ENCODE measurements at regions not wholly inside any gene's neighbourhood (a gene's known extent, or its start where the extent isn't known, plus 50 kb on each side); places are given as distances from the start of the nearest gene placed in this dataset.
"Not testable (repeated sequence)": the region's sequence is repeated elsewhere in the genome, so short reads cannot be mapped to it uniquely, and the experiment has no call there.

DNA sequence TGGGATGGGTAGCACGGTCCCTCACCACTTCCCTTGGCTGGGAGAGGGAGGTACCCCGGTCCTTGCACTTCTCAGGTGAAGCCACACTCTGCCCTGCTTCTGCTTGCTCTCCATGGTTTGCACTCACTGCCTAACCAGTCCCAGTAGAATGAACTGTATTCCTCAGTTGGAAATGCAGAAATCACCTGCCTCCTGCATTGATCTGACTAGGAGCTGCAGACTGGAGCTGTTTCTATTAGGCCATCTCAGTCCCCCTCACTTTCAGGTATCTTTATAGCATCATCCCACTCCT, 264.9 kb downstream of the ZWINT start:
- no peak for DNase-seq

DNA sequence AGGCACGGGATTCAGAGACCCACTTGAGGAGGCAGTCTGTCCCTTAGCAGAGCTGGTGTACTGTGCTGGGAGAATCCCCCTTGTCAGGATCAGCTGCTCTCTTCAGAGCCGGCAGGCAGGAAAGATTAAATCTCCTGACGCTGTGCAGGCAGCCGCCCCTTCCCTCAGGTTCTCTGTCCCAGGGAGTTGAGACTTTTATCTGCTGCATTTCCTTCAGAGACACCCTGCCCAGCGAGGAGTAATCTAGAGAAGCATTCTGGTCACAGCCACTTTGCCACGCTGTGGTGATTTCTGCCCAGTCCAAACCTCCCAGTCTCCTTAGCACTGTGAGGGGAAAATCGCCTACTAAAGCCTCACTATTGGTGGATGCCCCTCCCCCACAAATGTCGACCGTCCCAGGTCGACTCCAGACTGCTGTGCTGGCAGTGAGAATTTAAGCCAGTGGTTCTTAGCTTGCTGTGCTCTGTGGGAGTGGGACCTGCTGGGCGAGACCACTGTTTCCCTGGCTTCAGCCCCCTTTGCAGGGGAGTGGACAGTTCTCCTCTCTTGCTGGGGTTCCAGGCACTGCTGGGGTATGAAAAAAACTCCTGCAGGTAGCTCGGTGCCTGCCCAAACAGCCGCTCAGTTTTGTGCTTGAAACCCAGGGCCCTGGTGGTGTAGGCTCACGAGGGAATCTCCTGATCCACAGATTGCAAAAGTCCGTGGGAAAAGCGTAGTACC, 265.4 kb downstream of the ZWINT start:
- no peak for DNase-seq

DNA sequence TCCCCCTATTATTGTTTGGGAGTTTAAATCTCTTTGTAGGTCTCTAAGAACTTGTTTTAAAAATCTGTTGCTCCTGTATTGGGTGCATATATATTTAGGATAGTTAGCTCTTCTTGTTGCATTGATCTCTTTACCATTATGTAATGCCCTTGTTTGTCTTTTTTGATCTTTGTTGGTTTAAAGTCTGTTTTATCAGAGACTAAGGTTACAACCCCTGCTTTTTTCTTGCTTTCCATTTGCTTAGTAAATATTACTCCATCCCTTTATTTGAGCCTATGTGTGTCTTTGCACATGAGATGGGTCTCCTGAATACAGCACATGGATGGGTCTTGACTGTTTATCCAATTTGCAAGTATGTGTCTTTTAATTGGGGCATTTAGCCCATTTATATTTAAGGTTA, 267.4 kb downstream of the ZWINT start:
- not testable (repeated sequence) for DNase-seq

DNA sequence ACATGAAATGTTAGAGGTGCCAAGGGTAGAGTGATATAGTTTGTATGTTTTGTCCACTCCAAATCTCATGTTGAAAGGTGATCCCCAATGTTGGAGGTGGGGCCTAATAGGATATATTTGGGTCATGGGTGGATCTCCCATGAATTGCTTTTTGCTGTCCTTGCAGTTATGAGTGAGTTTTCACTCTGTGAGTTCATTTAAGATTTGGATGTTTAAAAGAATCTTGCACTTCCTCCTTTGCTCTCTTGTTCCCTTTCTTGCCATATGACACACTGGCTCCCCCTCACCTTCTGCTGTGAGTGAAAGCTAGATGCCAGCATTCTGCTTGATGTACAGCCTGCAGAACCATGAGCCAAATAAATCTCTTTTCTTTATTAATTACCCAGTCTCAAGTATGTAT, 269.2 kb downstream of the ZWINT start:
- DNase-seq: no peak

DNA sequence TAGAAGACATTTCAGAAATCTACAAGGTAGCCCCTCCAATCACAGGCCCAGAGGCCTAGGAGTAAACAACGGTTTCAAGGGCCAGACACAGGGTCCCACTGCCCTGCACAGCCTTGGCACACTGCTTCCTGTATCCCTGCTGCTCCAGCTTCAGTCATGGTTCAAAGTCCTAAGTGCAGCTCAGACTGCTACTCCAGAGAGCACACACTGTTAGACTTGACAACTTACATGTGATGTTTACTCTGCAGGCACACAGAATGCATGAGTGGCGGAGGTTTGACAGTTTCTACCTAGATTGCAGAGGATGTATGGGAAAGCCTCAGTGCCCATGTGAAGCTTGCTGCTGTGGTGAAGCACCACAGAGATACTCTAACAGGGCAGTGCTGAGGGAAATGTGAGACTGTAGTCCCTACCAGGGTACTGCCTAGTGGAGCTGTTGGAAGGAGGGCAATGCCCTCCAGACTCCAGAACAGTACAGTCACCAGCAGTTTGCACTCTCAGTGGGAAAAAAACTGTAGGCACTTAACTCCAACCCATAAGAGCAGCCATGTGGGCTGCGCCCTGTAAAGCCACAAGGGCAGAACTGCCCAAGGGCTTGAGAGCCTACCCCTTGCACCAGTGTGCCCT, 270.0 kb downstream of the ZWINT start:
- DNase-seq: no peak

DNA sequence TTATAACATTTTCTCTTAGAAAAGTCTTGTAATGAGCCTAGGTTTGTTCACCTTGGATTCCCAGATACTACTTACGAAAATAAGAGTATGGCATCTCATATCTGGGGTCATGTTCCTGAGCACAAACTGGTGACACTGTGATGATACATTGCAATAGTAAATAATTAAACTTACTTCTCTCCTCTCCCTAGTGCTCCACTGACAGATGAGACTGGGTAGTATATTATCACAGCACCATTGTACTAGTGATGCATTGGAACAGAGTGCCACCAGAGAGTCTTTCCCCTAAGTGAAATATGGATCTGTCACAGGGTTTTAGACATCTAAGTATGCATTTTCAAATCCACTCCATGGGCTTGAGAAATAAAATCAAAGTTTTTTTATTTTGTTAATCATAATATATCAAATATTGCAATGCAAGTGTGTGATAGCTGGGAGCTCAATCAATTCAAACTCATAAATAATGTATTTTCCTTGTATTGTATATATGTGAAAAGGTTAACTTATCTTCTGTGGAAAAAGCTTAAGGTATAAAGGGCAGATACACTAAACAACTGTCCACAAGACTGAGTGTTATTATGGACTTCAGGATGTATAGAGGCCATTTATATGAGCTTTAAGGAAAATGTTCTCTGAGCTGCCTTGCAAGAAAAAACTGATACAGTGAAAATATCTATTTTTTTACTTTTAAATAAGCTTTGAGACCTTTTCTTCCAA, 275.5 kb downstream of the ZWINT start:
- DNase-seq: no peak

DNA sequence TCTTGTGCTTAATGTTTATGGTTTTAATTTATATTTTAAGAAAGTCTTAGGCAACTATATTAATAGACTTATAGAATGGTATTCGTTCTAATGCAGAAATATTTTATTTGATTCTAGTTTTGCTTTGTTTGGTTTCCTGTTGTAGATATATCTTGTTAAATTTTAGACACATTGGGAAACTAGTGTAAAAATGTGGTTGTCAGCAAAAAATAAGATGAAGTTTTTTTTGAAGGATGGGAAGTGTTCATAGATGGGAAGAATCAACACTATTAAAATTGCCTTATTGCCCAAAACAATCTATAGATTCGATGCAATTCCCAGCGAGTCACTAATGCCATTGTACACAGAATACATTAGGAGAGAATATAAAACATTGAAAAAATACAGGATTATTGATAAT, 278.9 kb downstream of the ZWINT start:
- DNase-seq: no peak

DNA sequence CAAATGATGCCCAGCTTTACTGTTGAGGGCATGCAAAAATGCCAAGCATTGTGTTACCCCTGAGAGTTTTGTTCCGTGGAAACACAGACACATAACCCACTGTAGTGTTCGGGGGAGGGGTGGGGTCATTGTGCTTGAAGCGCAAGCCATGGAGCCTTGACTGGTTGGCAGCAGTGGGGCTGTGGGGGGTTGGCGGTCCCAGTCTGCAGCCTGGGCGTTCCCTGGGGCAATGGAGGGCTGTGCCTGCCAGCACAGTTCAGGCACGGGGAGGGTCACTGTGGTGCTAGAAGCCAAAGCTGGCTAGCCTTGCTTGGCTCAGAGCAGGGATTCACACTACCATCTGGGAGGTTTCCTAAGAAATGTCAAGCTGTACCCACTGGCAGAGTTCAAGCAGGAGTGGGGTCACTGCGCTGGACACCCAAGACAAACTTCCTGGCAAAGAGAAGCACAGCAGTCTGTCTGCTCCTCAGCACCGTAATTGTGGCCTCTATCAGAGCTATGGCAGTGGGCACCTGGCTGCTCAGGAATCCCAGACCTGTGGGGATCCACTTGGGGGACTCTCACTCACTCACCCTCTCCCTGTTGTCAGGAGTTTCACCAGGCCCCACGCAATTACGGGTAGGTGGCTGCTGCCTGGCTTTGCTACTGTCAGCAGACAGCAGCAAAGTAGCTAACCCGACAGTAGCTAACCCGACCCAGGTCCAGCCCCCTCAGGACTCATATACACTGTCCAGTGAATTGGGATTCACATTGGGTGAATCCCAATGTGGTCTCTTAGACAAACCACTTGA, 292.4 kb downstream of the ZWINT start:
- no peak for DNase-seq

DNA sequence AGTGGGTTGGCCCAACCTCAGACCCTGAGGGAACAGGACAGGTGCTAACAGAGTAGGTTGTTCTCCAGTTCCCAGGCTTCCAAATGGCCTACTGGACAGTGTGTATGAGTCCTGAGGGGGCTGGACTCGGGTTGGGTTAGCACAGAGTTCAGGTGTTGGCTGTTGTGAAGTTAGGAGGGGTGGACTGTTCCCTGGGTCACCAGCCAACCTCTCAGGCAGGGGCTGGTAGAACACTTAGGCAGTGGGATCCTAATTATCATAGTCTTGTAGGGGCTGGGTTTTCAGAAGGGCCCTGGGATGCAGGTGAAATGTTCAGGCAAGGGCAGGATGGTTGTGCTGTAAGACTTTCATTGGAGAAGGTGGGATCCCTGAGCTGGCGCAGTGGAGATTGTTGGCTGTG, 293.0 kb downstream of the ZWINT start:
- DNase-seq: no peak

DNA sequence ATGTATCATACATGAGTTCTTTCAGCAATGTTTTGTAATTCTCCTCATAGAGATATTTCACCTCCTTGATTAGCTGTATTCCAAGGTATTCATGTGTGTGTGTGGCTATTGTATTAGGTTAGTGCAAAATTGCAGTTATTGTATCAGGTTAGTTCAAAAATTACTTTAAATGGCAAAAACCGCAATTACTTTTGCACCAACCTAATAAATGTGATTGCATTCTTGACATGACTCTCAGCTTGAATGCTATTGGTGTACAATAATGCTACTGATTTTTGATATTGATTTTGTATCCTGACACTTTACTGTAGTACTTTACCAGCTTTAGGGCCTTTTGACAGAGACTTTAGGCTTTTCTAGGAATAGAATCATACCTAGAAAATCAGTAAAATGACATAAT, 297.4 kb downstream of the ZWINT start:
- DNase-seq: no peak

DNA sequence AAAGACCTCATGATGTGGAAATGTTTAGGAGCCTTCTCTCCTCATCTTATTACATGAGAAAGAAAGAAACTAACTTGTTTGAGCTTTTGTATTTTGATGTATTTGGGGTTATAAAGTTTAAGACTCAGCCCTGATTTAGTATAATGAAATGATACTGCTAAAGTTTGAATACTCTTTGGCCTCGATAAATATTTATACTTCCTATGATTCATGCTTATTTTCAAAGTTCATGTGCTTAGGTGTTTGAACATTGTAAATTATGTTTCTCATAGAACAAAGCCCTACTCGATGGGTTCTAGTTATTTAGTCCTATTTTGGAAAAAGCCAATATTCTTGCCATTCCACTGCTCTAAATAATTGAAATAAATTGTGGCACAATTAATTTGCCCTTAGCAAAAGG, 303.2 kb downstream of the ZWINT start:
- no peak for DNase-seq

DNA sequence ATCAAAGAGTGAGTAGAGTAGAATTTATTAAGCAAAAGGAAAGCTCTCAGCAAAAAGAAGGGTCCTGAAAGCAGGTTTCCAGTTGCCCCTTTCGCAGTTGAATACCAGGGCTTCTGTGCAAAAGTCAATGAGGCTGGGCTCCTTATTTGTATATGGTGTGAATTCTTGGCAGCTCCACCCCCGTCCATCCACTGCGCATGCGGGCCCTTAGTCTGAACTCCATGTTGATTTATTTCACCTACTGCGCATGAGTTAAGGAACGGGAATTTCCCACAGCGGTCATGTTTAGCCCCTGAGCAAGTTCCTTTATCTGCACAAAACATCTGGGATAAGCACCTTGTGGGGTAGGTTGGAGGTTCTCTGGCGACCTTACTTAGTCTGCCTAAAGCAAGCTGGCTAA, 325.6 kb downstream of the ZWINT start:
- no peak for DNase-seq

DNA sequence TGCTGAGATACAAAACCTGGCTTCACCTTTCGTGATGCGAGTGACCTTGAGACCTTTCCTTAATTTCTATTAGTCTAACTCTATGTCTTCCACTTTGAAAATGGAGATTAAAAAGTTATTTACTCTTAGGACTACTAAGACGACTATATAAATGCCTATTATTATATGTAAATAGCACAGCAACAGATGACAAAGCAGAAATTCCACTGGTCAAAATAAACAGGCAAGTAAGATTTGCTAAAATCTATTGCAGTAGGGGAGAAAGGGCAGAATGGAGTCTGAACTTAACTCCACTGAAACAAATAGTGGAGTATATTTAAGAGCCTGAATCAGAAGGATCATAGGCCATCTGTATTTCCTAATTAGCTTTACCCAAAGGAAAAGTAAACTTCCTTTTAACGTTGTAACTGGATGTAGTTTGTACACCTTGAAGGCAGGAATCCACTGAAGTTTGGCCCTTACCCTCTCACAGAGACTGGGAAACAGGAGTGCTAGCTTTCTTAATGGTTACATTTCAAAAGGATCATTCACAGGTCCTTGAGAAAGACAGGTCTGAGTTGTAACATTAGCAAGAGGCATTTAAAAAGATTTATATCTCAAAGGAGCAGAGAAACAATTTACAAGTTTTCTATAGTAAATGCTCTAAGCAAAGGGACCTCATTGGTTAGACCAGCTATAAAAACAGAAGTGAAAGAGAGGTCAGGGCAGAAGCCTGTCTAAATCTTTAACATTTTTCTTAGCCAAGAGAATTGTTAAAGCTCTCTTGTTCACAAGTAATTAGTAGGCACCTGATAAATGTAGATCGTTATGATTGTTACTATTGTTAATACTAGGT, 332.5 kb downstream of the ZWINT start:
- DNase-seq: no peak

DNA sequence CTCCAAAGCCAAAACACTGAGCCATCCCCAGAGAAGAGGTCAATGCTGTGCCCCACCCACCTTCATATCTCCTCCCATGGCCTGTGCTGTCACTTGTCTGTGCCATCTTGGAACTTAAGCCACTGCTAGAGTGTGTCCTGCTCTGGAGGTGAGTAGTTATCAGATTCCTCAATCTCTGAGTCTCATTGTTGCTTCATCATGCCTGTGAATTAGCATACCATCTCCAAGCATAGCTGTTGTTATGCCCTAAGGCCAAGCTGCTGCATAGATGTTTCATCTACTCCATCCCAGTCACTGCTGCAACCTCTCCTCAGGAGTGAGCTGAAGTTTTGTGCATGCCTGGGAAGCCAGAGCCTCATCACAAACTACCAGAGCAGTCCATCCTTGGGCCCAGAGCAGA, 349.0 kb downstream of the ZWINT start:
- DNase-seq: no peak

DNA sequence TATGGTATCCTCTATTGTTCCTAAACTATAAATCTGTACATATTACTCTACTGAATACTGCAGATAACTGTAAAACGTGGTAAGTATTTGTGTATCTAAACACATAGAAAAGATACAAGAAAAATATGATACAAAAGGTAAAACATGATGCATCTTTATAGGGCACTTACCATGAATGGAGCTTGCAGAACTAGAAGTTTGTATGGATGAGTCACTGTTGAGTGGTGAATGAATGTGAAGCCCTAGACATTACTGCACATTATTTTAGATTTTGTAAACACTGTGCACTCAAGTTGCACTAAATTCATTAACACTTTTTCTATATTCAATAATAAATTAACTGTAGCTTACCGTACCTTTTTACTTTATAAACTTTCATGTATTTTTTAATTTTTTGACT, 357.5 kb downstream of the ZWINT start:
- no peak for DNase-seq

DNA sequence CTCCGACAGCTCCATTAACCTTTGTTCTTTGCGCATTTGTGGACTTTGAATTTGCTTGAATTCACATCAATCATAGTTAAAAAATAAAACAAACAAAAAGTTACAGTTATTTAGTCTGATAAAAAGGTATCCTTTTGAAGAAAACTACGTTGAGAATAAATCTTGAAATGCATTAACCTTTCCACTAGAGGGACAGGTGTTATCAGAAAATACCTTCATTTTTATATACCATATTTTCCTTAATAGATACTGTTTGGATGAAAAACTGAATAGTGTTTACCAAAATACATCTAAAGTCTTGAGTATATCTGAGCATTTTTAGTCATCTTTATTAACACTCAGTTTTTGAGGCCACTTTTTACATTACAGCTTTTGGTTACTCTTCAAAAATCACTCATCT, 371.9 kb downstream of the ZWINT start:
- DNase-seq: no peak

DNA sequence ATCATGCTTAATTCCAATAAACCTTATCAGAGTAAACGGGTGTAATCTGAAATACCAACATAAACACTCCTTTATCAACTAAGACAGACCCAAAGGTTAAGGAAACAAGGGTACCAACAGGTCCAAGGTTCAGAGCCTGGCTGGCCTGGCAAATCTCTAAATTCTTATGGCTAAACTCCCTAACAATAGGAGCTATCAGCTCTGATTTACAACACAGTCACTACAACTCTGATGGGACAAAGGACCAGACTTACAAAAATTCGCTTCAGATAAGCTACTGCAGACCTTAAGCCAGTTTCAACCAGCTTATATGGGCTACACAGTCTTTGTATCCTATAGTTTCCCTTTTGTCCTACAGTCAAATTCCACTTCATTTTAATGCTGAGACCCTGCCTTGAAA, 381.9 kb downstream of the ZWINT start:
- no peak for DNase-seq

DNA sequence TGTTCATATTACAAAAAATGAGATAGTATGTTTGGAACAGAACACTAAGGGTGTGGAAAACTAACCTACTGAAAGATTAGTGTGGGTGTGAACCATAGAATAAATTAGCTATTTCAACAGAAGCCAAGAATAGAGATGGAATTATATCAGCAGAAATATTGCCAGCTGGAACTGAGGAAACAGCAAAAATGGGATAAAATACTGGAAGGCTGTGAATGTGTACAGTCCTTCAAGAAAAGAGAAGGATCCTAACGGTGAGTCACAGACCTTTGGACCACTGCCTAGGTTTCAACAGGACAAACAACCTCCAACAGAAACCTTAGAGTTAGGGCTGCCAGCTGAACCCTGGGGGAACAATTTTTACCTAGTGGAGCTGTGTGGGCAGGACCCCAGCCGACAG, 395.0 kb downstream of the ZWINT start:
- DNase-seq: no peak

DNA sequence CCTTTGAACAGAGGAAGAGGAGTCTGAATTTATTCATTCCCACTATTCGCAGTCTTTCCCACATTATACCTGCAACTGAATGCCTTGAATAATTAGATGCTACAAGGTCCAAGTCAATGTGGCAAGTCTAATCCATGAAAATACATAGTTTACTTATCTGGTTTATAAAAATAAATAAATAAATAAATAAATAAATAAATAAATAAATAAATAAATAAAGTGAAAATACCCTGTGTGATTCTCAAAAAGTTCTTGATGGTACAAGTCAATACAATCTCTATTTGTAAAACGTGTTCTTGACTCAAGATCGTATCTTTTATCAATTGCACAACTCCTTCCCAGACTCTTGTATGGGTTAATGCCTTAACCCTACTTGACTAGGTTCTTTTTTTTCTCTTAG, 417.7 kb downstream of the ZWINT start:
- DNase-seq: no peak

DNA sequence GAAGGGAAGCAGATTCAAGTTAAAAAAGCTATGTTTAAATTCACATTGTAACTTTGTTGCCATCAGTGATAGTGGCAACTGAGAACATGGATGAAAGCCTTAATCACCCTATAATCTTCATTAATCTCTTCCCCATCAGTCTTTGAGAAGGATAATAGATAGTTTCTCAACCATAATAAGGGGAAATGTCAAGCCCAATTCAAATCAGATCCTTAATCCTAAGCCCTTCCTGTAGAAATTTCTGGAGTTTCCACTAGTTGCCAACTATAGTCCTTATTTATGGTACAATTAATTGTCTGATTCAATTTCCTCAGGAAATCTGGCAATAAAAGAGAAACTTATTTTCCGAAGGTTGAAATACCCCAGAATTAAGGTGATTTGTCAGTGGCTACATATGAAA, 431.8 kb downstream of the ZWINT start:
- DNase-seq: no peak

DNA sequence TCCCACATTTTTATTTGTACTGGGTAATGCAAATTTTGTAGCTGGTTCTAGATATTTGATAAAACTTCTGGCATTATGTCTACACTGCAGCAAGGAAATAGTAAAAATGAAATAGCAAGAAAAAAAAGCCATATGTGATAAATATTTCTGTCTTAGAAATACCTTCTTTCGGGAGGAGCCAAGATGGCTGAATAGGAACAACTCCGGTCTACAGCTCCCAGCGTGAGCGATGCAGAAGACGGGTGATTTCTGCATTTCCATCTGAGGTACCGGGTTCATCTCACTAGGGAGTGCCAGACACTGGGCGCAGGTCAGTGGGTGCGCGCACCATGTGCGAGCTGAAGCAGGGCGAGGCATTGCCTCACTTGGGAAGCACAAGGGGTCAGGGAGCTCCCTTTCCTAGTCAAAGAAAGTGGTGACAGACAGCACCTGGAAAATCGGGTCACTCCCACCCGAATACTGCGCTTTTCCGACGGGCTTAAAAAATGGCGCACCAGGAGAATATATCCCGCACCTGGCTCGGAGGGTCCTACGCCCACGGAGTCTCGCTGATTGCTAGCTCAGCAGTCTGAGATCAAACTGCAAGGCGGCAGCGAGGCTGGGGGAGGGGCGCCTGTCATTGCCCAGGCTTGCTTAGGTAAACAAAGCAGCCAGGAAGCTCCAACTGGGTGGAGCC, 461.4 kb downstream of the ZWINT start:
- DNase-seq: not testable (repeated sequence)

DNA sequence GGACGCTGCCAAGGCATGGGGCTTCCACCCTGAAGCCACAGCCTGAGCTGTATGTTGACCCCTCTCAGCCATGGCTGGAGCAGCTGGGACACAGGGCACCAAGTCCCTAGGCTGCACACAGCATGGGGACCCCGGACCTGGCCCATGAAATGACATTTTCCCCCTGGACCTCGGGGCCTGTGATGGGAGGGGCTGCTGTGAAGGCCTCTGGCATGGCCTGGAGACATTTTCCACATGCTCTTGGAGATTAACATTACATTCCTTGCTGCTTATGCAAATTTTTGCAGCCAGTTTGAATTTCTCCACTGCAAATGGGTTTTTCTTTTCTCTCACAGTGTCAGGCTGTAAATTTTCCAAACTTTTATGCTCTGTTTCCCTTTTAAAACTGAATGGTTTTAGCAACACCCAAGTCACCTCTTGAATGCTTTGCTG, 463.6 kb downstream of the ZWINT start:
- DNase-seq: no peak
